ENCODE measurements at regions not wholly inside any gene's neighbourhood (a gene's known extent, or its start where the extent isn't known, plus 50 kb on each side); places are given as distances from the start of the nearest gene placed in this dataset.

GRCh38 chr5:105762728-105763127 is 1908.0 kb downstream of the EFNA5 start:
- no peak for DNase-seq (ENCODE audit: low read depth, low spot score)
- no peak overlapping the region for H3K27ac ChIP-seq

DNA sequence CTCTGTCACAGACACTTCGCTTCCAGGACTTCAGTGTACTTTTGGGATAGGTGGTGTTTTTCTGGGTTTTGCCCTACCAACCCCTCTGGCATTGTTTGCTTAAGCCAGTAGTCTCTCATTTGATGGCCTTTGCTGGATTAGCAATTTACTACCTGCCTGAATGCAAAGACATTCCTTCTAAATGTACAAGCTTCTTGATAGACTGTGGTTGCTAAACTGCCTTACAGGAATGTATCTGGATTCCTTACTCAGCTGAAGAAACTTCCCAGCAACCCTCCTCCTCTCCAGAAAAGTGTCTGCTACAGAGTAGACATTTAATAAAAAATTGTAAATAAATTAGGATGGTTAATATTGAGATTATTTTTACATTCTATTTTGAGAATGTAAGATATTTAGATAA is 1916.7 kb downstream of the EFNA5 start:
- no peak for DNase-seq (ENCODE audit: low read depth, low spot score)
- no peak overlapping the region for H3K27ac ChIP-seq

- DNase-seq (ENCODE audit: low read depth, low spot score) = no peak
Measured at GRCh38 chr5:105752801-105753200, 1917.9 kb downstream of the EFNA5 start.

GRCh38 chr5:105751908-105752307 is 1918.8 kb downstream of the EFNA5 start:
- DNase-seq (ENCODE audit: low read depth, low spot score) = no peak

More at GRCh38 chr5:105752801-105753200, 1917.9 kb downstream of the EFNA5 start:
- no peak overlapping the region for H3K27ac ChIP-seq

GRCh38 chr5:105745111-105745510 is 1925.6 kb downstream of the EFNA5 start:
- H3K27ac ChIP-seq = no peak overlapping the region
- no peak for DNase-seq (ENCODE audit: low read depth, low spot score)

More at GRCh38 chr5:105751908-105752307, 1918.8 kb downstream of the EFNA5 start:
- H3K27ac ChIP-seq = no peak overlapping the region

DNA sequence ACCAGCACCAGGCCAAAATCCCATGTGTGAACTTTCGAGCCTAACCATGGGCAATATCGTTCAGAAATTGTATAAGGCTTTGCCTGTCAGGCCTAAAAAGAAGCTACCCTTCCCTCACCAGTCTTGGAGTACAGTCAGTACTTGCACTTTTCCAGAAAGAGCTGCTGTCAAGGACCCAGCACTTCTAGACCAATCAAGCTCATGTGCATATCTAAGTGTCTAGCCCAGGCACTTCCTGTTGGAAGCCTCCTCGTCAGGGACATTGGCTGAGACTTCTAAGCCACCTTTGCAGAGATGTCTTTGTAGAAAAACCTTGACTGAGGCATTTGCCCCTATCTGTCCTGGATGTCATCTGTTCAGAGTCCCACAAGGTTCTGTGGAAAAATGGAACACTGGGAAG is 1930.5 kb downstream of the EFNA5 start:
- no peak overlapping the region for H3K27ac ChIP-seq
- no peak for DNase-seq (ENCODE audit: low read depth, low spot score)

DNA sequence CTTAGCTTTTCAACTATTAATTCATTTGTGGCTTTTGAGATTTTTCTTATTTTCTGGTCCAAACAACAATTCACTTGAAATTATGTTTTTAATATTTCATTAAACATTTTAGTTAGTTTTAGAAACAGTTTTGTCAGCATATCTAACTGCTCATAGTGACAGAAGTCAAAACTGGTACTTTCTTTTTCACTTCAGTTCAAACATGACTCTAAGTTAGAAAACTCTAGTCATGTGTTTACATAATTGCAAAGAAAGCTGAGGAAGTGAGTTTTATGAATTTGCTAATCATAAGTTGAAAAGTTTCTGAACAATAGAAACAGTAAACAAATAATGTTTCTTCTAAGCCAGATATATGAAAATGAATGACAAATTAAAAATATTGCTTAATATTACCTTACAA is 1931.0 kb downstream of the EFNA5 start:
- no peak for DNase-seq (ENCODE audit: low read depth, low spot score)
- H3K27ac ChIP-seq = no peak overlapping the region

GRCh38 chr5:105735704-105736103 is 1935.0 kb downstream of the EFNA5 start:
- no peak for DNase-seq (ENCODE audit: low read depth, low spot score)
- H3K27ac ChIP-seq = no peak overlapping the region

DNA sequence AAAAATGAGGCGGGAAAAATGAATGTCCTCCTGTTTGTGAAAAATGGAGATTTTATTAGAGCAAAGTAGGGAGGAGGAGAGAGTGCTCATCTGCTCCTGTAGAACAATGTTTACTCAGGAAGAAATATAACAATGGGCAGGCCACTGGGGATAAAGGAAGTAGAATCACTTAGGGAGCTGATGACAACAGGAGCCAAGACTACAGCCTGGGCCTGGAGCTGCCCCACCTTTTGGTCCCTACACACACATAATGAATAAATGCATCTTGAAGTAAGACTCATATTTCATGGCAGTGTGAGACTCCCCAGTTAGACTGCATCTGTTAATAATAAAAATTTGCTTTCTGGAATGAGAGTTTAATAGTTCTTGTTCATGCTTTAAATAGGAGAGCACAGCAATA is 1939.8 kb downstream of the EFNA5 start:
- no peak overlapping the region for H3K27ac ChIP-seq
- no peak for DNase-seq (ENCODE audit: low read depth, low spot score)

- DNase-seq (ENCODE audit: low read depth, low spot score) = no peak
- H3K27ac ChIP-seq = no peak overlapping the region
Measured at GRCh38 chr5:105726093-105726492, 1944.6 kb downstream of the EFNA5 start.

DNA sequence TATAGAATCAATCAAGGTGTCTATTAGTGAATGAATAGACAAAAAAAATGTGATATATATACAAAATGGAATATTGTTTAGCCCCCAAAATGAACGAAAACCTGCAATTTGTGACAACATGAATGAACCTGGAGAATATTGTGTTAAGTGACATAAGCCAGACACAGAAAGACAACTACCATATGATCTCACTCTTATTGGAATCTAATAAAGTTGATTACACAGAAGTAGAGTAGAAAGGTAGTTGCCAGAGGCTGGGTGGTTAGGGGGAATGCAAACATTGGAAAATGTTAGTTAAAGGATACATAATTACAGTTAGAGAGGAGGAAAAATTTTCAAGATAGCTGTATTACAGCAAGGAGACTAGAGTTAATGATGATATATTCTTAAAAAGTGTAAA is 1962.3 kb downstream of the EFNA5 start:
- H3K27ac ChIP-seq = no peak overlapping the region
- no peak for DNase-seq (ENCODE audit: low read depth, low spot score)

DNA sequence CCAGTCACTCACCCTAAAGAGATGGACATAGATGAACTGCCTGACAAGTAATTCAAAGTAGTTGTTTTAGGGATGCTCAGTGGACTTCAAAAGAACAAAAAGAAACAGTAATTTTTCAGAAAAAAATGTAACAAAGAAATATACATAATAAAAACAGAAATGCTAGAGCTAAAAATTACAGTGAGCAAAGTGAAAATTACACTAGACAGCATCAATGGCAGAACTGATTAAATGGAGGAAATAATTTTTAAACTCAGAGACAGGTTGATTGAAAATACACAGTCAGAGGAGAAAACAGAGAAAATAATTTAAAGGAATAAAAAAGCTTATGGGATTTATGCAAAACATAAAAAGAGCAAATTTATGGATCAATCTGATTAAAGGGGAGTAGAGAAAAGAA is 1968.4 kb downstream of the EFNA5 start:
- no peak for DNase-seq (ENCODE audit: low read depth, low spot score)
- no peak overlapping the region for H3K27ac ChIP-seq

DNA sequence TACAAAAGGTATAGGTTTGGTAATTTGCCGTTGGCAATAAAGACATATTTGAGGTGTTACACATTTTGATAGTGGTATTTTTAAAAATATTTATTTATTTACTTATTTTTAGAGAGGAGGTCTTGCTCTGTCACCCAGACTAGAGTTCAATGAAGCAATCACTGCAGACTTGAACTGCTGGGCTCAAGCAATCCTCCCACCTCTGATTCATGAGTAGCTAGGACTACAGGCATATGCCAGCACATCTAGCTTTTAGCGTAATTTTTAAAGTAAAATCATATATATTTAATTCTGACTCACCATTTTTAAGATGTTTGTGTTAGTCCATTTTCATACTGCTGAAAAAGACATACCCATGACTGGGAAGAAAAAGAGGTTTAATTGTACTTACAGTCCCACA is 1974.3 kb downstream of the EFNA5 start:
- no peak overlapping the region for H3K27ac ChIP-seq
- DNase-seq (ENCODE audit: low read depth, low spot score) = no peak

DNA sequence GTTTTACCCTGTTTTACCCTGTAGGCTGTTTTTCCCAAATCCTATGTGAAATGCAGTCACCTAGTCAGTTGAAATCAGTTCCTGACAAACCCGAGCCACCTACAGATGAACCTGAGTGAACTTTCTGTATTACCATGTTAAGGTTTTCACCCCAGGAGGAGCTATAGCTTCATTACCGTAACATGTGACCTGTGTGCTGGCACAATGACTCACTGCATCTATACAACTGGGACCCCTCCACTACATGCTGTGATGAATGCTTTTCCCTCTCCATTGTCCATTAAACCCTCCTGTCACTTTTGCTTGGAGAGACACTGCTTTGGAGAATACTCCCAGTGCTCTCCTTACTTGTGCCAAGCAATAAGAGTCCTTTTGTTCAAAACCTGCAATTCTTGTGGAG is 1974.8 kb downstream of the EFNA5 start:
- DNase-seq (ENCODE audit: low read depth, low spot score) = no peak
- no peak overlapping the region for H3K27ac ChIP-seq

DNA sequence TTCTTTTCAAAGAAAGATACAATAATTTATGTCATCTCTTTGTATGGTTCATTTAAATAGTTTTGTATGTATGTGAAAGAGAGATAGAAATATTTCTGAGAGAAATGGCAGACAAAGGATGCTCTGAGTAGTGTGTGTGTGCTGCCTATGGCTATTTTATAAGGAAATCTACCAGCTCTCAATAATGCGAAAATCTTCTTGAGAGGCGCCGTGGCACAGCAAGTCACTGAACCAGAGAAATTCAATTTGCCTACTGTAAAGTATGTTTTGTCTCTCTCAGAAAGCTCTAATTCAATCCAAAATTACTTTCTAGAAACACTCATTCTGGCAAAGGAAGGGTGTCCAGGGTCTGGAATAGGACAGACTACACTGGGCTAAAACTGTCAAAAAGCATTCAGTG is 1981.1 kb downstream of the EFNA5 start:
- DNase-seq (ENCODE audit: low read depth, low spot score) = no peak
- no peak overlapping the region for H3K27ac ChIP-seq

- DNase-seq (ENCODE audit: low read depth, low spot score) = no peak
- no peak overlapping the region for H3K27ac ChIP-seq
Measured at GRCh38 chr5:105688227-105688792, 1982.4 kb downstream of the EFNA5 start.

GRCh38 chr5:105687493-105687892 is 1983.2 kb downstream of the EFNA5 start:
- DNase-seq (ENCODE audit: low read depth, low spot score) = no peak
- no peak overlapping the region for H3K27ac ChIP-seq

DNA sequence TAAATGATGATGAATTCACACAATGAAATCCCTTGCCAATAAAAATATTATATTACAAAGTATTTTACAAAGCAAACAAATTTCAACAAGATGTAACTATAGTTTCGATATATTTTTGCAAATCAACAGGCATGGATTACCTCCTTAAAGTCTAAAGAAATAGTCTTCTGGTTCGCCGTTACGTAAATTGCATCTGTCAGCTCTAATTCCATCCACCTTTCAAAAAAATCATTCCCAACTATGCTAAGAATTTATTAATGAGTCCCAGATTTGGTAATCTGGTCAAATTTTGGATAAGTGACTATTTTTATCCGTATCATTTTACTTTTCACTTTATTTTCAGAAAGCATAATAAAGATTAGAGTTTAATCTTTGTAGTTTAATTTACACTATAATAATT is 1984.9 kb downstream of the EFNA5 start:
- H3K27ac ChIP-seq = no peak overlapping the region

DNA sequence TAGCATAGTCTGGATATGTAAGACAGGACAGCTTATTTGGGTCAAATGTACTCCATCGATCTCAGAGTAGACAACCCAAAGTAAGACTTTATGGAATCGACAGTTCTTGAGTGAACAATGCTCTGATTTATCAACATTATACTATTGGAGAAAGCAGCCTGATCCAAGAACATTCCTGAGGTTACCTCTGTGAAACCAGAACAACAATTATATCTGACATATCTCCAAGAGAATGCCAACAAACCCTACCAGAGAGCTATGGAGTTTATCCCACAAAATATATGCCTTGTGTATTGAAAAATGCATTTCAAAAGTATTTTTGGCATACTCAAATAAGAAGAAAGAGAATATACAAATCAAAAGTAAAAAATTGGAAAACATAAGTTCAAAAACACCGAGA is 1985.9 kb downstream of the EFNA5 start:
- DNase-seq (ENCODE audit: low read depth, low spot score) = no peak

More for the DNA sequence above, 1984.9 kb downstream of the EFNA5 start:
- no peak for DNase-seq (ENCODE audit: low read depth, low spot score)

DNA sequence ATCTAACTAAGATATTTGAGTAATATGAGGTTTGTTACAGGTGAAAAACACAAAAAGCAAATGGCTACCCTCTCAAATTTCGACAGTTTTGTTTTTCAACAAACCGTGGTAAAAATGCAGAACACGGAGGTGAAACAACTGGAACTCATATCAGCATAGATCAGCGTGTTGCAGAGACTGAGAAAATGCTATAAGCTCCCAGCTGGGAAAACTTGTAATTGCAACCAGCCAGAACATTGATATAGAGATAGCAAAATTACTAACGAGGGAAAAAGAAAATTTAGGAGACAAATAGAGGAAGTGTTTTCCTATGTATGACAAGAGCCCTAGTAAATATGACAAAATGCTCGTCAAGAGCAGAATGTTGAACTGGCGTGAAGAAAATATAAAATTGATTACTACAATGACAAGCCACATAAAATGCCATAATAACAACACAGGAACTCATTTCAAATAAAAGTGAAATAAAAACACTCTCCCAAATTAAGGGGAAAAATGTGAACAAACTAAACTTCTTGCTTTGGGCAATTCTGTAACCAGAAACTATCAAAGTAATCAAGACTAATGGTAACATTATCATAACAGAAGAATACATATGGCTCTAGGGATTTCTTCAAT is 1989.8 kb downstream of the EFNA5 start:
- no peak overlapping the region for H3K27ac ChIP-seq
- DNase-seq (ENCODE audit: low read depth, low spot score) = no peak

More for the DNA sequence above, 1985.9 kb downstream of the EFNA5 start:
- no peak overlapping the region for H3K27ac ChIP-seq

- no peak overlapping the region for H3K27ac ChIP-seq
- no peak for DNase-seq (ENCODE audit: low read depth, low spot score)
Measured at GRCh38 chr5:105677291-105677690, 1993.4 kb downstream of the EFNA5 start.

DNA sequence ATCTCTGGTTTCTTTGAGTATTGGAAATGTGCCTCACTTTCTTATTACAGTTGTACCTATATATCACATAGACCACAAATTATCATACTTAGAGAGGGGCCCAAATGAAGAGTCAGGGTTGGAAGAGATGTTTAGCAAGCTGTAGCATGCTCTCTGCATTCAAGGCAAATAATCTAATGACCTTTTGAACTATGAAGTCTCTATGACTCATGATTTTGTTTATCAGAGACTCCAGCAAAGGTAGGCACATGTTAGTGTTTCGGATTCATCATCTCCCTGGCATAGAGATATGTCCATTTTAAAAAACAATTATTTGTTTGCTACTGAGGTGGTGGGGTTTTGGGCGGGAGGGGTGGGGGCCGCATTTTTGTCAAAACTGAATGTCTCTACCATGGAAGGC is 2000.1 kb downstream of the EFNA5 start:
- no peak overlapping the region for H3K27ac ChIP-seq
- peak; percentile 18 for DNase-seq (ENCODE audit: low read depth, low spot score)
